Keratinocyte (primary cell): ENCODE measurements at regions not wholly inside any gene's neighbourhood (a gene's known extent, or its start where the extent isn't known, plus 50 kb on each side); places are given as distances from the start of the nearest gene placed in this dataset.

ENCODE experiments used
- DNase-seq: peaks from one replicate; pipeline ENCODE4 v3.0.0-alpha.2; 2011; ENCODE audit warnings: low read depth, missing footprints, low spot score
- FAIRE-seq: peaks from 2 replicates; lab custom pipeline; 2011; peaks lifted over from hg19 to GRCh38; lab: Jason Lieb, UNC
- H2AFZ ChIP-seq: 2 replicates; pipeline ENCODE4 v1.6.0; 2012; ENCODE audit warnings: low read length, control low read depth, inconsistent platforms; ENCODE audit not compliant: control insufficient read depth
- H3K27ac ChIP-seq: 2 replicates; pipeline ENCODE4 v1.5.1; 2011; ENCODE audit warnings: low read length; ENCODE audit not compliant: control insufficient read depth, insufficient read depth
- H3K27me3 ChIP-seq: 3 replicates; pipeline ENCODE4 v1.6.0; 2011; ENCODE audit warnings: low read length; ENCODE audit not compliant: control insufficient read depth, insufficient read depth; ENCODE audit errors: extremely low read depth
- H3K36me3 ChIP-seq, 2 experiments: 2 replicates in 1 of 2; 3 replicates in 1 of 2; pipeline ENCODE4 v1.5.1; 2011; ENCODE audit warnings: low read length in 2 of 2, mild to moderate bottlenecking in 1 of 2; ENCODE audit not compliant: control insufficient read depth in 2 of 2, insufficient read depth in 2 of 2; ENCODE audit errors: extremely low read depth in 1 of 2
- H3K4me1 ChIP-seq: 3 replicates; pipeline ENCODE4 v1.5.1; 2011; ENCODE audit warnings: low read length; ENCODE audit not compliant: control insufficient read depth, insufficient read depth; ENCODE audit errors: extremely low read depth
- H3K4me2 ChIP-seq: 3 replicates; pipeline ENCODE4 v1.6.0; 2011; ENCODE audit warnings: low read depth, low read length; ENCODE audit not compliant: control insufficient read depth, insufficient read depth; ENCODE audit errors: extremely low read depth
- H3K4me3 ChIP-seq, 3 experiments: fragments of 200-600 bp in 1 of 3; sonication (generic) in 1 of 3; 2 replicates in 2 of 3; 3 replicates in 1 of 3; pipeline ENCODE4 v1.5.1; 2011 to 2016; ENCODE audit warnings: low read length in 3 of 3, mild to moderate bottlenecking in 3 of 3, control low read depth in 2 of 3, inconsistent platforms in 1 of 3, low read depth in 1 of 3, mixed read lengths in 1 of 3, mixed run types in 1 of 3, moderate library complexity in 1 of 3; ENCODE audit not compliant: control insufficient read depth in 2 of 3, insufficient read depth in 2 of 3; ENCODE audit errors: extremely low read depth in 1 of 3
- H3K79me2 ChIP-seq: 2 replicates; pipeline ENCODE4 v1.6.0; 2012; ENCODE audit warnings: low read length; ENCODE audit not compliant: control insufficient read depth, insufficient read depth
- H3K9ac ChIP-seq: 3 replicates; pipeline ENCODE4 v1.6.0; 2011; ENCODE audit warnings: low read length; ENCODE audit not compliant: control insufficient read depth, insufficient read depth; ENCODE audit errors: extremely low read depth
- H3K9me1 ChIP-seq: 3 replicates; pipeline ENCODE4 v1.6.0; 2011; ENCODE audit warnings: low read length; ENCODE audit not compliant: control insufficient read depth, insufficient read depth; ENCODE audit errors: extremely low read depth
- H3K9me3 ChIP-seq: 2 replicates; pipeline ENCODE4 v1.5.1; 2012; ENCODE audit warnings: low read depth, low read length; ENCODE audit not compliant: control insufficient read depth
- H4K20me1 ChIP-seq: 3 replicates; pipeline ENCODE4 v1.6.0; 2011; ENCODE audit warnings: low read length; ENCODE audit not compliant: control insufficient read depth, insufficient read depth; ENCODE audit errors: extremely low read depth
- CTCF ChIP-seq, 3 experiments: IDR thresholded peaks in 1 of 3; conservative IDR thresholded peaks in 1 of 3; optimal IDR thresholded peaks in 1 of 3; 2 replicates in 2 of 3; 3 replicates in 1 of 3; pipeline versions ENCODE3 to v1.5.1; 2011; ENCODE audit warnings: low read length in 3 of 3, mild to moderate bottlenecking in 3 of 3, moderate library complexity in 2 of 3, control low read depth in 1 of 3, inconsistent platforms in 1 of 3; ENCODE audit not compliant: insufficient read depth in 2 of 3; ENCODE audit errors: extremely low read depth in 1 of 3
- EZH2 ChIP-seq: IDR thresholded peaks from one replicate; pipeline ENCODE4 v1.6.1; 2012; ENCODE audit warnings: inconsistent platforms, mild to moderate bottlenecking, low read length, moderate library complexity
- dilution Hi-C: fragments of 300-500 bp; cut with MboI; formaldehyde crosslinking; loops from one replicate; pipeline ENCODE4 v1.7.0; 2020; ENCODE audit warnings: low sequenced_read_pairs; ENCODE audit not compliant: extremely low pct_ligation_motif_present

GRCh38 chrX:113033966-113034680 lies 193.5 kb upstream of the AMOT start:
- FAIRE-seq (no peak), DNase-seq (no peak)
- Histone ChIP-seq H3K4me2 (no peak overlapping the region), H3K27me3 (peaks cover 4% of the 10 kb centered on the region), H2AFZ (no peak overlapping the region), H3K36me3 (no peaks in the 10 kb centered on the region), H3K9me1 (no peaks in the 10 kb centered on the region), H3K4me3 (no peak overlapping the region), H3K79me2 (no peaks in the 10 kb centered on the region), H3K9ac (no peak overlapping the region), H3K9me3 (no peaks in the 10 kb centered on the region), H3K27ac (no peak overlapping the region), H3K4me1 (no peaks in the 10 kb centered on the region), H4K20me1 (no peaks in the 10 kb centered on the region)
- TF ChIP-seq EZH2 (no peak), CTCF (optimal IDR thresholded peaks at IDR 0.05 in 1 of 3, IDR thresholded peaks at IDR 0.05 in 1 of 3, conservative IDR thresholded peaks at IDR 0.05 in 1 of 3; ENCODE audit: extremely low read depth in 1 of 3, insufficient read depth in 2 of 3, low read length in 3 of 3) (no peak)
- dilution Hi-C loops = no loop called here

- no peak overlapping the region for H3K27ac ChIP-seq
- dilution Hi-C loops = no loop called here
Observed at GRCh38 chrX:113019958-113020357, 179.3 kb upstream of the AMOT start.

More at GRCh38 chrX:113019958-113020357, 179.3 kb upstream of the AMOT start:
- no peak overlapping the region for H3K9ac ChIP-seq
- H3K4me2 ChIP-seq = no peak overlapping the region
- H3K9me1 ChIP-seq = no peaks in the 10 kb centered on the region
- H3K4me1 ChIP-seq = no peaks in the 10 kb centered on the region
- H3K9me3 ChIP-seq = no peaks in the 10 kb centered on the region
- peaks cover 4% of the 10 kb centered on the region for H3K27me3 ChIP-seq
- H3K79me2 ChIP-seq = no peaks in the 10 kb centered on the region
- no peak overlapping the region for H2AFZ ChIP-seq
- no peaks in the 10 kb centered on the region for H4K20me1 ChIP-seq
- DNase-seq (no peak), FAIRE-seq (no peak)
- TF ChIP-seq CTCF (optimal IDR thresholded peaks at IDR 0.05 in 1 of 3, IDR thresholded peaks at IDR 0.05 in 1 of 3, conservative IDR thresholded peaks at IDR 0.05 in 1 of 3; ENCODE audit: extremely low read depth in 1 of 3, insufficient read depth in 2 of 3, low read length in 3 of 3) = no peak
- no peak for TF ChIP-seq EZH2
- no peaks in the 10 kb centered on the region for H3K36me3 ChIP-seq
- no peak overlapping the region for H3K4me3 ChIP-seq
